ENCODE measurements at regions not wholly inside any gene's neighbourhood (a gene's known extent, or its start where the extent isn't known, plus 50 kb on each side); places are given as distances from the start of the nearest gene placed in this dataset.

DNA sequence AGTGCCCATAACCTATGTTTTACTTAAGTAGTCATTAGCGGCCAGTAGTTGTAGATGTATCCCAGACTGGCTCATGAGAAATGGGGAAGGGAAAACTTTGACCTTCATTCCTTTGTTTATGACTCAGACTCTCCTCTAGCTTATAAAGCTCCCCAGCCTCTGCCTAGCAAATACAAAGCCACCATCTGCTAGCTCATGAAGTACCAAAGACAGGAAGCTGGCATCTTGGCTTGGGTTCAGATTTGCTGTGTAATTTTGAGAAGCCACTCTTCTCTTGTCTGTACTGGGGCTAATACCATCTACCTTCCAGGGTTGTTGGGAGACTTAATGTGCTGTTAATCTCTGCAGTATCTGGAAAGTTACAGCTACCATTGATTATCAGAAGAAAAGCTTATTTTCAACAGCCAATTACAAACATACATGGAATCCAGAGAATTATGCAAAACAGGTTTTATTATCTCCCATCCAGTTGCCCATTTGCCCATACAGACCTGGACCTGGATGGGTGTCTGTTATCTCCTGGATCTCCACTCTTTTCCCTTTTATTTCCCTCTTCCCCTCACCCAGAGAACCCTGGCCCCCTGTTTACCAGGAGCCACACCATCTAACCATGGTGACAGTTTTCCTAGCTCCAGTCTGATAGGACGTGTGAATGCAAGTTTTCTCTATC lies 153.8 kb downstream of the SEMA6D start:
- peak; percentile 37 for DNase-seq (ENCODE audit: low spot score)
- no peak overlapping the region for H2AFZ ChIP-seq

GRCh38 chr15:47872208-47872607 lies 154.9 kb downstream of the SEMA6D start:
- H2AFZ ChIP-seq = no peak overlapping the region
- H3K27ac ChIP-seq = no peak overlapping the region
- no peak overlapping the region for H3K4me3 ChIP-seq
- no peaks in the 10 kb centered on the region for H4K20me1 ChIP-seq (ENCODE audit: insufficient read depth, poor library complexity, severe bottlenecking)
- no peak overlapping the region for H3K4me2 ChIP-seq
- H3K9me3 ChIP-seq (ENCODE audit: low read depth) = no peaks in the 10 kb centered on the region
- H3K4me1 ChIP-seq (ENCODE audit: insufficient read depth) = no peaks in the 10 kb centered on the region
- DNase-seq (ENCODE audit: low spot score) = no peak
- H3K79me2 ChIP-seq = no peaks in the 10 kb centered on the region
- H3K36me3 ChIP-seq (replicated peaks; ENCODE audit: insufficient read depth, low read depth) = no peaks in the 10 kb centered on the region
- H3K27me3 ChIP-seq = no peaks in the 10 kb centered on the region
- TF ChIP-seq EZH2phosphoT487 (IDR thresholded peaks at IDR 0.05; ENCODE audit: low read depth, severe bottlenecking, unreplicated experiment) (no peak), CTCF (IDR thresholded peaks at IDR 0.05; ENCODE audit: poor library complexity) (no peak), EZH2 (IDR thresholded peaks at IDR 0.05; ENCODE audit: borderline replicate concordance) (no peak)
- no peaks in the 10 kb centered on the region for H3K9me2 ChIP-seq (replicated peaks; ENCODE audit: insufficient read depth)

More for the DNA sequence above, 153.8 kb downstream of the SEMA6D start:
- H3K4me1 ChIP-seq (ENCODE audit: insufficient read depth) = no peaks in the 10 kb centered on the region
- H3K4me2 ChIP-seq = no peak overlapping the region
- H3K9me3 ChIP-seq (ENCODE audit: low read depth) = no peaks in the 10 kb centered on the region
- H3K27ac ChIP-seq = no peak overlapping the region
- no peaks in the 10 kb centered on the region for H4K20me1 ChIP-seq (ENCODE audit: insufficient read depth, poor library complexity, severe bottlenecking)
- H3K79me2 ChIP-seq = no peaks in the 10 kb centered on the region
- TF ChIP-seq CTCF (IDR thresholded peaks at IDR 0.05; ENCODE audit: poor library complexity) = no peak
- no peak for TF ChIP-seq EZH2phosphoT487 (IDR thresholded peaks at IDR 0.05; ENCODE audit: low read depth, severe bottlenecking, unreplicated experiment)
- TF ChIP-seq EZH2 (IDR thresholded peaks at IDR 0.05; ENCODE audit: borderline replicate concordance) = no peak
- WGBS (ENCODE audit: low lambda C conversion rate, missing lambda C conversion rate) = 74% methylated on average over 2 of the region's 2 CpGs
- H3K36me3 ChIP-seq (replicated peaks; ENCODE audit: insufficient read depth, low read depth) = no peaks in the 10 kb centered on the region
- H3K9me2 ChIP-seq (replicated peaks; ENCODE audit: insufficient read depth) = no peaks in the 10 kb centered on the region
- H3K4me3 ChIP-seq = no peak overlapping the region
- no peaks in the 10 kb centered on the region for H3K27me3 ChIP-seq

DNA sequence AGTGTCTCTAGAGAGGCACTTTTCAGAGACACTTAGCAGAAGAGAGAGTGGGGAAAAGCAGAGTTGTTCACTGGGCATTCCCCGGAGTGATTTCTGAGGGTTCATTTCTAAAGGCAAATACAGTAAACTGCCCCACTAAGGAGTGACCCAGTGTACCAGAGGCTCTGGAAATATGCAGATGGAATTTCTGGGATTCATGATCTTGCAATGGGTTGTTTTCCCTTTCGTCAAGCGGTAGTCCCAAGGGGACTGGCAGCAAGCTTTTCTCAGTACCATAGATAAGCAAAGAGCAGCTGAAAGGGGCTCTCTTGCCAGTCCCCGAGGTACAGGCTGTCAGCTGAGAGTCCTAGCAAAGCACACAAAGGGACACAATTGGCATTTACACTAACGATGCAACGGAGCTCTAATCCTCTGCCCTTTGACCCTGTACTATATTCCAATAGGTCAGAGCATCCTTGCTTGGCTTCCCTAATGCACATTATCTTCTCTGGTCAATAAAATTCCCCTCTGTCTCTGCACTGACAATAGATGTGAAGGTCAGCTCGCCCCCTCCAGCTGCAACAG lies 155.6 kb downstream of the SEMA6D start:
- no peak for DNase-seq (ENCODE audit: low spot score)
- Histone ChIP-seq H4K20me1 (ENCODE audit: insufficient read depth, poor library complexity, severe bottlenecking) (no peaks in the 10 kb centered on the region), H3K9me3 (ENCODE audit: low read depth) (no peaks in the 10 kb centered on the region), H3K4me3 (no peak overlapping the region), H3K9me2 (replicated peaks; ENCODE audit: insufficient read depth) (no peaks in the 10 kb centered on the region), H3K27ac (no peak overlapping the region), H3K27me3 (no peaks in the 10 kb centered on the region), H3K36me3 (replicated peaks; ENCODE audit: insufficient read depth, low read depth) (no peaks in the 10 kb centered on the region), H3K4me1 (ENCODE audit: insufficient read depth) (no peaks in the 10 kb centered on the region), H3K79me2 (no peaks in the 10 kb centered on the region), H2AFZ (no peak overlapping the region), H3K4me2 (no peak overlapping the region)
- no peak for TF ChIP-seq CTCF (IDR thresholded peaks at IDR 0.05; ENCODE audit: poor library complexity)
- TF ChIP-seq EZH2 (IDR thresholded peaks at IDR 0.05; ENCODE audit: borderline replicate concordance) = no peak
- TF ChIP-seq EZH2phosphoT487 (IDR thresholded peaks at IDR 0.05; ENCODE audit: low read depth, severe bottlenecking, unreplicated experiment) = no peak
- 55% methylated on average over 7 of the region's 7 CpGs for WGBS (ENCODE audit: low lambda C conversion rate, missing lambda C conversion rate)
